ENCODE measurements at regions not wholly inside any gene's neighbourhood (a gene's known extent, or its start where the extent isn't known, plus 50 kb on each side); places are given as distances from the start of the nearest gene placed in this dataset.

DNA sequence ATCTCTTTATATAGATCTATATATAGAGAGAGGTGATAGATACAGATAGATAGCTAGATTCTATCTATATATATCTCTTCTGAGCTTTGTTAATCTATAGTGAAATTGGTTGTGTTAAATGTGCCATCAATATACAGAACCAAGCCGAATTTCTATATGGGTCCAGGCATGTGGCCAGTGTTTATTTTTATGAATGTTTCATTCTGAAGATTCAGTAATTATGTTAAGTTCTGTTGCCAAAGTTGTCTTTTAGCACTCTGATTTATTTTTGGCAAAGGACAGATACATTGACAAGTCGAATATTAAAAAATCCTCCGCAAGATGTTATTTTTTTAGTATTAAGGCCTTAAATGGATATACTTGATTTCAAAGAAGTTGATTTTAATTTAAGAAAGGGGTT, 190.4 kb upstream of the HTR2A start:
- no peaks in the 10 kb centered on the region for H3K27me3 ChIP-seq
- no peak for DNase-seq
- TF ChIP-seq, protein P1, sequence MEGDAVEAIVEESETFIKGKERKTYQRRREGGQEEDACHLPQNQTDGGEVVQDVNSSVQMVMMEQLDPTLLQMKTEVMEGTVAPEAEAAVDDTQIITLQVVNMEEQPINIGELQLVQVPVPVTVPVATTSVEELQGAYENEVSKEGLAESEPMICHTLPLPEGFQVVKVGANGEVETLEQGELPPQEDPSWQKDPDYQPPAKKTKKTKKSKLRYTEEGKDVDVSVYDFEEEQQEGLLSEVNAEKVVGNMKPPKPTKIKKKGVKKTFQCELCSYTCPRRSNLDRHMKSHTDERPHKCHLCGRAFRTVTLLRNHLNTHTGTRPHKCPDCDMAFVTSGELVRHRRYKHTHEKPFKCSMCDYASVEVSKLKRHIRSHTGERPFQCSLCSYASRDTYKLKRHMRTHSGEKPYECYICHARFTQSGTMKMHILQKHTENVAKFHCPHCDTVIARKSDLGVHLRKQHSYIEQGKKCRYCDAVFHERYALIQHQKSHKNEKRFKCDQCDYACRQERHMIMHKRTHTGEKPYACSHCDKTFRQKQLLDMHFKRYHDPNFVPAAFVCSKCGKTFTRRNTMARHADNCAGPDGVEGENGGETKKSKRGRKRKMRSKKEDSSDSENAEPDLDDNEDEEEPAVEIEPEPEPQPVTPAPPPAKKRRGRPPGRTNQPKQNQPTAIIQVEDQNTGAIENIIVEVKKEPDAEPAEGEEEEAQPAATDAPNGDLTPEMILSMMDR (IDR thresholded peaks at IDR 0.05), result no peak
- TF ChIP-seq POLR2A (IDR thresholded peaks at IDR 0.05), result no peak
- H3K27ac ChIP-seq, result no peak overlapping the region
- no peaks in the 10 kb centered on the region for H3K9me3 ChIP-seq (replicated peaks in 1 of 3)
- no peaks in the 10 kb centered on the region for H3K4me1 ChIP-seq (replicated peaks in 1 of 2)
- intact Hi-C loops (cut with DNase I), result no loop called here
- no peaks in the 10 kb centered on the region for H3K36me3 ChIP-seq (replicated peaks in 1 of 2)
- 74 to 93% (median 83%) methylated on average over 3 of the region's 3 CpGs for WGBS, 4 donors
- no peak overlapping the region for H3K4me3 ChIP-seq

DNA sequence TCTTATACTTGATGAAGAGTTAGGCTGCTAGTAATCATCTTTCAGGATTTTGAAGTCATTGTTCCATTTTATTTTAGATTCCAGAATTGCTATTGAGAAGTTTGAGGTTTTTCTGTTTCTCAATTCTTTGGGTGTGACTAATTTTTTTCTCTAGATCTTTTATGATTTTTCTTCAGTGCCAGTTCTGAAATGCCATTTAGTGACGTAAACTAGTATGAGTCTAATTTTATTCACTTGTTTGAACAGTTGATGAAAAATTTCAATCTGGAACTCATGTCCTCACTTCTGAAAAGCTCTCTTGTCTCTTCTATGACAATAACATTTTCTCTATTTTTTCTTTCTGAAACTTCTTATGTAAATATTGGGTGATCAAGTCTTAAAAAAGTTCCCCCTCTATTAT, 188.5 kb upstream of the HTR2A start:
- Histone ChIP-seq H3K4me1 (replicated peaks in 1 of 2) (no peaks in the 10 kb centered on the region), H3K9me3 (replicated peaks in 1 of 3) (no peaks in the 10 kb centered on the region), H3K36me3 (replicated peaks in 1 of 2) (no peaks in the 10 kb centered on the region), H3K27me3 (no peaks in the 10 kb centered on the region), H3K4me3 (no peak overlapping the region), H3K27ac (no peak overlapping the region)
- no peak for DNase-seq
- TF ChIP-seq, protein P1 (IDR thresholded peaks at IDR 0.05), result no peak
- TF ChIP-seq POLR2A (IDR thresholded peaks at IDR 0.05), result no peak
- intact Hi-C loops (cut with DNase I), result no loop called here
- WGBS, 4 donors, result 65 to 81% (median 72%) methylated on average over 1 of the region's 1 CpG

DNA sequence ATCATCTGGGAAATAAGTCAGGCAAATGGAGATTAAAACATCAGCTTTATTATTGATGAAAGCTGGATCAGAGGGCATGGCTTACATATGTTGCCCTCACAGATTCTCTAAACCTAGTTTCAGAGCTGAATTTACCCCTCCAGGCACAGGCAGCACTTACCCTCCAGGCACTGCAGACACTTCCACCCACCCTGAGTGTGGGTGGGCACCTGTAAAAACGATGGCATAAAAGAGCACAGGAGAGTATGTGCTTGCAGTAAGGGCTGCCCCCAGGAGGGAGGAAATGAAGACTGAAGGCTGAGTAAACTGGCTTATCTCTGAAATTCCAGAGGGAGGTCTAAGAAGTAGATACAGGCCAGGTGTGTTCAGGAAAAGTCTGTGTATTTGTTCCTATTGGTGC, 185.0 kb upstream of the HTR2A start:
- WGBS, 4 donors, result 20 to 35% (median 28%) methylated on average over 1 of the region's 1 CpG
- intact Hi-C loops (cut with DNase I), result no loop called here
- no peaks in the 10 kb centered on the region for H3K36me3 ChIP-seq (replicated peaks in 1 of 2)
- H3K27me3 ChIP-seq, result no peaks in the 10 kb centered on the region
- DNase-seq, result no peak
- H3K4me1 ChIP-seq (replicated peaks in 1 of 2), result no peaks in the 10 kb centered on the region
- TF ChIP-seq POLR2A (IDR thresholded peaks at IDR 0.05), result no peak
- TF ChIP-seq, protein P1 (IDR thresholded peaks at IDR 0.05), result no peak
- no peak overlapping the region for H3K4me3 ChIP-seq
- H3K9me3 ChIP-seq (replicated peaks in 1 of 3), result no peaks in the 10 kb centered on the region
- no peak overlapping the region for H3K27ac ChIP-seq

DNA sequence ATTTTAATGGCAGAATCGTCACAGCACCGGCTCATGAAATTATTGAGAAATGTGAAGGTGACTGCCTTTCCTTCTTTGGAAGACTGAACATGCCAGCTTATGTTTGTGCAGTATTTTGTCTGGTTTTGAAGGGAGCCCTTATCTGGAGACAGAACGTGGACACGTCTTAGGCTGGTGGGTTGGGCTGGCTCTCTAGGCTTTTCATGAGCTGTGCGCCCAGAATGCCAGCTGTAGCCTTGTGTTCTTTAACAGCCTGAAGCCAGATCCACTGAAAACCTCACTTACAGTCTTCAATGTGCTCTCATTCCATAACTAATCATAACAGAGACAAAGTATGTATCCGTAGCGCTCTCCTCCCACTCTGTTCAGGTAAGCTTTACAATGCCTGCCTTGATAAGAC, 184.4 kb upstream of the HTR2A start:
- no peaks in the 10 kb centered on the region for H3K4me1 ChIP-seq (replicated peaks in 1 of 2)
- no peak overlapping the region for H3K27ac ChIP-seq
- H3K27me3 ChIP-seq, result no peaks in the 10 kb centered on the region
- intact Hi-C loops (cut with DNase I), result no loop called here
- no peaks in the 10 kb centered on the region for H3K9me3 ChIP-seq (replicated peaks in 1 of 3)
- 72 to 82% (median 74%) methylated on average over 7 of the region's 7 CpGs for WGBS, 4 donors
- no peak for TF ChIP-seq POLR2A (IDR thresholded peaks at IDR 0.05)
- TF ChIP-seq, protein P1 (IDR thresholded peaks at IDR 0.05), result no peak
- H3K36me3 ChIP-seq (replicated peaks in 1 of 2), result no peaks in the 10 kb centered on the region
- no peak for DNase-seq
- no peak overlapping the region for H3K4me3 ChIP-seq

Data from adrenal gland (tissue), 9 donors.